CD4-positive, alpha-beta T cell treated with Interleukin-2 at 100 ng/mL for 4 hours (primary cell): ENCODE measurements at regions not wholly inside any gene's neighbourhood (a gene's known extent, or its start where the extent isn't known, plus 50 kb on each side); places are given as distances from the start of the nearest gene placed in this dataset.

Experiments
- DNase-seq: peaks from one replicate; pipeline ENCODE4 v3.0.0-alpha.2; 2020; ENCODE audit warnings: low spot score

- DNase-seq = no peak
These were observed 100.2 kb downstream of the RMI2 start for GRCh38 chr16:11445486-11445885.

- DNase-seq = no peak
These were observed 101.4 kb downstream of the RMI2 start for GRCh38 chr16:11446566-11447119.

- DNase-seq = no peak
These were observed 102.0 kb downstream of the RMI2 start for GRCh38 chr16:11447272-11447671.

GRCh38 chr16:11447836-11448235 is 102.6 kb downstream of the RMI2 start:
- no peak for DNase-seq

GRCh38 chr16:11448796-11449416 is 103.6 kb downstream of the RMI2 start:
- no peak for DNase-seq

- no peak for DNase-seq
These were observed 104.5 kb downstream of the RMI2 start for GRCh38 chr16:11449716-11450115.

- DNase-seq = no peak
These were observed 104.9 kb downstream of the RMI2 start for GRCh38 chr16:11450136-11450535.

- no peak for DNase-seq
These were observed 107.0 kb downstream of the RMI2 start for GRCh38 chr16:11452298-11452697.

- DNase-seq = no peak
These were observed 107.6 kb downstream of the RMI2 start for GRCh38 chr16:11452746-11453389.

GRCh38 chr16:11456741-11457140 is 111.5 kb downstream of the RMI2 start:
- DNase-seq = no peak

GRCh38 chr16:11459722-11460121 is 114.5 kb downstream of the RMI2 start:
- DNase-seq = no peak

GRCh38 chr16:11460820-11461594 is 115.7 kb downstream of the RMI2 start:
- DNase-seq = no peak

GRCh38 chr16:11461595-11461990 is 116.3 kb downstream of the RMI2 start:
- DNase-seq = no peak

GRCh38 chr16:11462036-11462435 is 116.8 kb downstream of the RMI2 start:
- DNase-seq = no peak

GRCh38 chr16:11462861-11463260 is 117.6 kb downstream of the RMI2 start:
- DNase-seq = no peak

- DNase-seq = no peak
These were observed 119.0 kb downstream of the RMI2 start for GRCh38 chr16:11464241-11464640.

GRCh38 chr16:11465675-11466074 is 120.4 kb downstream of the RMI2 start:
- DNase-seq = no peak

GRCh38 chr16:11470676-11471415 is 115.9 kb downstream of the LITAF start:
- DNase-seq = no peak

GRCh38 chr16:11471548-11471947 is 115.2 kb downstream of the LITAF start:
- no peak for DNase-seq

GRCh38 chr16:11472410-11472809 is 114.3 kb downstream of the LITAF start:
- no peak for DNase-seq

- no peak for DNase-seq
These were observed 113.9 kb downstream of the LITAF start for GRCh38 chr16:11472851-11473250.

- DNase-seq = no peak
These were observed 113.0 kb downstream of the LITAF start for GRCh38 chr16:11473728-11474127.
